Activated T-helper 17 cell treated with anti-CD3 and anti-CD28 coated beads, Interleukin-2, amount 50 U/mL, for 72 hours (primary cell): ENCODE measurements at regions not wholly inside any gene's neighbourhood (a gene's known extent, or its start where the extent isn't known, plus 50 kb on each side); places are given as distances from the start of the nearest gene placed in this dataset.

Source experiments
- ATAC-seq: fragments of 150-1000 bp; cut with Tn5 transposase; replicated peaks from 2 replicates; pipeline ENCODE4 v1.10.0; 2021; ENCODE audit warnings: mild to moderate bottlenecking, moderate library complexity
- H3K27ac Mint-ChIP-seq: one replicate; pipeline ENCODE4 v1.8.0; 2022; ENCODE audit warnings: mixed read lengths
- H3K27me3 Mint-ChIP-seq: one replicate; pipeline ENCODE4 v1.8.0; 2022; ENCODE audit warnings: mixed read lengths
- H3K36me3 Mint-ChIP-seq: one replicate; pipeline ENCODE4 v1.8.0; 2022; ENCODE audit warnings: low read depth, mild to moderate bottlenecking, mixed read lengths
- H3K4me1 Mint-ChIP-seq: one replicate; pipeline ENCODE4 v1.8.0; 2022; ENCODE audit warnings: mixed read lengths
- H3K4me3 Mint-ChIP-seq: one replicate; pipeline ENCODE4 v1.8.0; 2022; ENCODE audit warnings: mild to moderate bottlenecking, mixed read lengths
- H3K9me3 Mint-ChIP-seq: one replicate; pipeline ENCODE4 v1.8.0; 2022; ENCODE audit warnings: mixed read lengths

- H3K4me3 Mint-ChIP-seq: no peak overlapping the region
- H3K4me1 Mint-ChIP-seq: no peaks in the 10 kb centered on the region
- no peaks in the 10 kb centered on the region for H3K36me3 Mint-ChIP-seq
- H3K27ac Mint-ChIP-seq: no peak overlapping the region
- no peak for ATAC-seq
- H3K27me3 Mint-ChIP-seq: peaks cover 3% of the 10 kb centered on the region
- no peaks in the 10 kb centered on the region for H3K9me3 Mint-ChIP-seq
These were observed 419.8 kb upstream of the KIF2A start for GRCh38 chr5:61886214-61886613.

- Mint-ChIP-seq H3K27me3 (peaks cover 3% of the 10 kb centered on the region), H3K4me3 (no peak overlapping the region), H3K36me3 (no peaks in the 10 kb centered on the region)
These were observed 418.7 kb upstream of the KIF2A start for GRCh38 chr5:61887271-61887670.

GRCh38 chr5:61894046-61894445 is 412.0 kb upstream of the KIF2A start:
- Mint-ChIP-seq H3K27me3 (no peaks in the 10 kb centered on the region), H3K9me3 (peaks cover 11% of the 10 kb centered on the region), H3K4me1 (no peaks in the 10 kb centered on the region), H3K36me3 (no peaks in the 10 kb centered on the region), H3K4me3 (no peak overlapping the region), H3K27ac (no peak overlapping the region)
- no peak for ATAC-seq

More at GRCh38 chr5:61887271-61887670, 418.7 kb upstream of the KIF2A start:
- Mint-ChIP-seq H3K27ac (no peak overlapping the region), H3K4me1 (no peaks in the 10 kb centered on the region), H3K9me3 (no peaks in the 10 kb centered on the region)
- ATAC-seq: no peak

- Mint-ChIP-seq H3K36me3 (no peaks in the 10 kb centered on the region), H3K9me3 (peaks cover 11% of the 10 kb centered on the region)
These were observed 409.2 kb upstream of the KIF2A start for GRCh38 chr5:61896811-61897210.

GRCh38 chr5:61897251-61897650 is 408.8 kb upstream of the KIF2A start:
- no peak overlapping the region for H3K27ac Mint-ChIP-seq
- no peak for ATAC-seq

More at GRCh38 chr5:61896811-61897210, 409.2 kb upstream of the KIF2A start:
- no peaks in the 10 kb centered on the region for H3K27me3 Mint-ChIP-seq
- no peaks in the 10 kb centered on the region for H3K4me1 Mint-ChIP-seq
- no peak overlapping the region for H3K4me3 Mint-ChIP-seq
- ATAC-seq: no peak
- H3K27ac Mint-ChIP-seq: no peak overlapping the region

GRCh38 chr5:61901997-61902396 is 404.0 kb upstream of the KIF2A start:
- Mint-ChIP-seq H3K27ac (no peak overlapping the region), H3K4me1 (no peaks in the 10 kb centered on the region), H3K4me3 (no peak overlapping the region), H3K27me3 (no peaks in the 10 kb centered on the region), H3K9me3 (no peaks in the 10 kb centered on the region), H3K36me3 (no peaks in the 10 kb centered on the region)
- no peak for ATAC-seq

More at GRCh38 chr5:61897251-61897650, 408.8 kb upstream of the KIF2A start:
- Mint-ChIP-seq H3K27me3 (no peaks in the 10 kb centered on the region), H3K4me1 (no peaks in the 10 kb centered on the region), H3K4me3 (no peak overlapping the region), H3K36me3 (no peaks in the 10 kb centered on the region), H3K9me3 (peaks cover 11% of the 10 kb centered on the region)

- no peak overlapping the region for H3K27ac Mint-ChIP-seq
- no peaks in the 10 kb centered on the region for H3K9me3 Mint-ChIP-seq
- ATAC-seq: no peak
- H3K27me3 Mint-ChIP-seq: no peaks in the 10 kb centered on the region
- no peak overlapping the region for H3K4me3 Mint-ChIP-seq
- H3K36me3 Mint-ChIP-seq: no peaks in the 10 kb centered on the region
- no peaks in the 10 kb centered on the region for H3K4me1 Mint-ChIP-seq
These were observed 401.3 kb upstream of the KIF2A start for GRCh38 chr5:61904730-61905129.

GRCh38 chr5:61905613-61906012 is 400.4 kb upstream of the KIF2A start:
- Mint-ChIP-seq H3K9me3 (no peaks in the 10 kb centered on the region), H3K4me3 (no peak overlapping the region), H3K36me3 (no peaks in the 10 kb centered on the region), H3K27ac (no peak overlapping the region), H3K27me3 (no peaks in the 10 kb centered on the region), H3K4me1 (no peaks in the 10 kb centered on the region)
- ATAC-seq: no peak

GRCh38 chr5:61906820-61907219 is 399.2 kb upstream of the KIF2A start:
- Mint-ChIP-seq H3K27ac (no peak overlapping the region), H3K36me3 (no peaks in the 10 kb centered on the region), H3K4me1 (no peaks in the 10 kb centered on the region), H3K27me3 (no peaks in the 10 kb centered on the region), H3K4me3 (no peak overlapping the region), H3K9me3 (no peaks in the 10 kb centered on the region)
- no peak for ATAC-seq

- Mint-ChIP-seq H3K36me3 (no peaks in the 10 kb centered on the region), H3K9me3 (no peaks in the 10 kb centered on the region), H3K27ac (no peak overlapping the region), H3K4me1 (no peaks in the 10 kb centered on the region), H3K4me3 (no peak overlapping the region), H3K27me3 (no peaks in the 10 kb centered on the region)
- no peak for ATAC-seq
These were observed 398.0 kb upstream of the KIF2A start for GRCh38 chr5:61907995-61908394.

- Mint-ChIP-seq H3K4me1 (no peaks in the 10 kb centered on the region), H3K9me3 (no peaks in the 10 kb centered on the region), H3K27me3 (no peaks in the 10 kb centered on the region), H3K27ac (no peak overlapping the region), H3K4me3 (no peak overlapping the region), H3K36me3 (no peaks in the 10 kb centered on the region)
- no peak for ATAC-seq
These were observed 395.2 kb upstream of the KIF2A start for GRCh38 chr5:61910771-61911170.

GRCh38 chr5:61912559-61912958 is 393.4 kb upstream of the KIF2A start:
- Mint-ChIP-seq H3K4me3 (no peak overlapping the region), H3K36me3 (no peaks in the 10 kb centered on the region), H3K27ac (no peak overlapping the region), H3K4me1 (no peaks in the 10 kb centered on the region), H3K9me3 (no peaks in the 10 kb centered on the region), H3K27me3 (no peaks in the 10 kb centered on the region)
- no peak for ATAC-seq

- ATAC-seq: no peak
- H3K4me3 Mint-ChIP-seq: no peak overlapping the region
- no peak overlapping the region for H3K27ac Mint-ChIP-seq
- H3K4me1 Mint-ChIP-seq: no peaks in the 10 kb centered on the region
- no peaks in the 10 kb centered on the region for H3K36me3 Mint-ChIP-seq
- H3K27me3 Mint-ChIP-seq: no peaks in the 10 kb centered on the region
- H3K9me3 Mint-ChIP-seq: no peaks in the 10 kb centered on the region
These were observed 390.4 kb upstream of the KIF2A start for GRCh38 chr5:61915646-61916045.

- Mint-ChIP-seq H3K4me1 (no peaks in the 10 kb centered on the region), H3K27me3 (no peaks in the 10 kb centered on the region), H3K27ac (no peak overlapping the region), H3K9me3 (no peaks in the 10 kb centered on the region), H3K4me3 (no peak overlapping the region), H3K36me3 (no peaks in the 10 kb centered on the region)
- ATAC-seq: no peak
These were observed 389.1 kb upstream of the KIF2A start for GRCh38 chr5:61916621-61917620.

GRCh38 chr5:61918611-61919010 is 387.4 kb upstream of the KIF2A start:
- Mint-ChIP-seq H3K36me3 (no peaks in the 10 kb centered on the region), H3K4me3 (no peak overlapping the region), H3K27me3 (no peaks in the 10 kb centered on the region), H3K4me1 (no peaks in the 10 kb centered on the region), H3K9me3 (no peaks in the 10 kb centered on the region), H3K27ac (no peak overlapping the region)
- ATAC-seq: no peak
